ENCODE measurements at regions not wholly inside any gene's neighbourhood (a gene's known extent, or its start where the extent isn't known, plus 50 kb on each side); places are given as distances from the start of the nearest gene placed in this dataset.
A peak's percentile ranks its signal among the peaks of the same experiment; 100 is the strongest.

- no peak for DNase-seq (ENCODE audit: low read depth in 1 of 2, low spot score in 1 of 2)
These were observed 391.0 kb downstream of the GPAT3 start for GRCh38 chr4:83926950-83927349.

GRCh38 chr4:83923341-83923740 lies 387.4 kb downstream of the GPAT3 start:
- H3K4me1 ChIP-seq (ENCODE audit: low read depth) = no peaks in the 10 kb centered on the region
- DNase-seq (ENCODE audit: low read depth in 1 of 2, low spot score in 1 of 2) = no peak
- H3K9me3 ChIP-seq (ENCODE audit: low read depth) = no peaks in the 10 kb centered on the region
- H3K27ac ChIP-seq = no peak overlapping the region
- H3K36me3 ChIP-seq = no peaks in the 10 kb centered on the region
- no peak overlapping the region for H3K4me3 ChIP-seq
- TF ChIP-seq CTCF (IDR thresholded peaks at IDR 0.05; ENCODE audit: low read depth, low read length) = no peak
- H3K27me3 ChIP-seq = no peaks in the 10 kb centered on the region

More at GRCh38 chr4:83926950-83927349, 391.0 kb downstream of the GPAT3 start:
- Histone ChIP-seq H3K27ac (no peak overlapping the region), H3K36me3 (no peaks in the 10 kb centered on the region), H3K4me3 (no peak overlapping the region), H3K9me3 (ENCODE audit: low read depth) (no peaks in the 10 kb centered on the region), H3K4me1 (ENCODE audit: low read depth) (no peaks in the 10 kb centered on the region), H3K27me3 (no peaks in the 10 kb centered on the region)
- TF ChIP-seq CTCF (IDR thresholded peaks at IDR 0.05; ENCODE audit: low read depth, low read length) = no peak

- no peak for DNase-seq (ENCODE audit: low read depth in 1 of 2, low spot score in 1 of 2)
- TF ChIP-seq CTCF (IDR thresholded peaks at IDR 0.05; ENCODE audit: low read depth, low read length) = no peak
- H3K9me3 ChIP-seq (ENCODE audit: low read depth) = no peaks in the 10 kb centered on the region
- H3K27ac ChIP-seq = no peak overlapping the region
- no peaks in the 10 kb centered on the region for H3K4me1 ChIP-seq (ENCODE audit: low read depth)
- no peaks in the 10 kb centered on the region for H3K27me3 ChIP-seq
- no peaks in the 10 kb centered on the region for H3K36me3 ChIP-seq
- H3K4me3 ChIP-seq = no peak overlapping the region
These were observed 386.5 kb downstream of the GPAT3 start for GRCh38 chr4:83922402-83922801.

- no peak overlapping the region for H3K27ac ChIP-seq
- DNase-seq (ENCODE audit: low read depth in 1 of 2, low spot score in 1 of 2) = no peak
- H3K36me3 ChIP-seq = no peaks in the 10 kb centered on the region
- H3K9me3 ChIP-seq (ENCODE audit: low read depth) = no peaks in the 10 kb centered on the region
- H3K4me3 ChIP-seq = no peak overlapping the region
- H3K4me1 ChIP-seq (ENCODE audit: low read depth) = no peaks in the 10 kb centered on the region
- no peak for TF ChIP-seq CTCF (IDR thresholded peaks at IDR 0.05; ENCODE audit: low read depth, low read length)
- no peaks in the 10 kb centered on the region for H3K27me3 ChIP-seq
These were observed 385.2 kb downstream of the GPAT3 start for GRCh38 chr4:83921124-83921523.

GRCh38 chr4:83920375-83920774 lies 384.5 kb downstream of the GPAT3 start:
- Histone ChIP-seq H3K27me3 (no peaks in the 10 kb centered on the region), H3K4me3 (no peak overlapping the region), H3K4me1 (ENCODE audit: low read depth) (no peaks in the 10 kb centered on the region), H3K27ac (no peak overlapping the region), H3K36me3 (no peaks in the 10 kb centered on the region), H3K9me3 (ENCODE audit: low read depth) (no peaks in the 10 kb centered on the region)
- no peak for DNase-seq (ENCODE audit: low read depth in 1 of 2, low spot score in 1 of 2)
- no peak for TF ChIP-seq CTCF (IDR thresholded peaks at IDR 0.05; ENCODE audit: low read depth, low read length)

- peak in 1 of 2 donors; percentile 2 for DNase-seq (ENCODE audit: low read depth in 1 of 2, low spot score in 1 of 2)
- Histone ChIP-seq H3K36me3 (no peaks in the 10 kb centered on the region), H3K9me3 (ENCODE audit: low read depth) (no peaks in the 10 kb centered on the region), H3K27ac (no peak overlapping the region), H3K27me3 (no peaks in the 10 kb centered on the region), H3K4me1 (ENCODE audit: low read depth) (no peaks in the 10 kb centered on the region), H3K4me3 (no peak overlapping the region)
- no peak for TF ChIP-seq CTCF (IDR thresholded peaks at IDR 0.05; ENCODE audit: low read depth, low read length)
These were observed 381.7 kb downstream of the GPAT3 start for GRCh38 chr4:83917572-83917971.
